ENCODE measurements at regions not wholly inside any gene's neighbourhood (a gene's known extent, or its start where the extent isn't known, plus 50 kb on each side); places are given as distances from the start of the nearest gene placed in this dataset.

- TF ChIP-seq CTCF (IDR thresholded peaks at IDR 0.05): no peak
- TF ChIP-seq POLR2A (IDR thresholded peaks at IDR 0.05): no peak
- TF ChIP-seq EP300 (IDR thresholded peaks at IDR 0.05): no peak
Measured at GRCh38 chr13:64127192-64127591, 2711.5 kb upstream of the PCDH20 start.
